ENCODE measurements at regions not wholly inside any gene's neighbourhood (a gene's known extent, or its start where the extent isn't known, plus 50 kb on each side); places are given as distances from the start of the nearest gene placed in this dataset.

- Histone ChIP-seq H3K4me1 (ENCODE audit: control extremely low read depth in 1 of 4, control insufficient read depth in 4 of 4, insufficient read depth in 4 of 4, low read length in 3 of 4) (no peaks in the 10 kb centered on the region), H3K36me3 (ENCODE audit: control insufficient read depth in 4 of 4, insufficient read depth in 4 of 4, low read length in 3 of 4) (no peaks in the 10 kb centered on the region), H3K9me3 (ENCODE audit: control extremely low read depth in 1 of 5, control insufficient read depth in 4 of 5, insufficient read depth in 2 of 5, low read depth in 1 of 5, low read length in 4 of 5) (no peaks in the 10 kb centered on the region), H3K27me3 (replicated peaks in 2 of 5; ENCODE audit: control insufficient read depth in 4 of 5, insufficient read depth in 5 of 5, low read length in 4 of 5) (no peaks in the 10 kb centered on the region), H3K27ac (ENCODE audit: insufficient read depth in 1 of 2, low read depth in 1 of 2, low read length in 2 of 2, poor library complexity in 1 of 2, severe bottlenecking in 2 of 2) (no peak overlapping the region), H3K4me3 (ENCODE audit: control insufficient read depth in 1 of 7, extremely low read depth in 1 of 7, insufficient read depth in 4 of 7, low read depth in 2 of 7, low read length in 6 of 7) (no peak overlapping the region)
- CTCF ChIA-PET: no interaction called here
- POLR2A ChIA-PET: no interaction called here
- WGBS (ENCODE audit: insufficient coverage): no CpG with 5 or more reads among the region's 1 CpG
- DNase-seq: no peak
Measured at GRCh38 chr4:43379016-43379415, 486.5 kb downstream of the GRXCR1 start.

GRCh38 chr4:43380093-43380492 is 487.6 kb downstream of the GRXCR1 start:
- H3K27me3 ChIP-seq (replicated peaks in 2 of 5; ENCODE audit: control insufficient read depth in 4 of 5, insufficient read depth in 5 of 5, low read length in 4 of 5): no peaks in the 10 kb centered on the region
- H3K4me1 ChIP-seq (ENCODE audit: control extremely low read depth in 1 of 4, control insufficient read depth in 4 of 4, insufficient read depth in 4 of 4, low read length in 3 of 4): no peaks in the 10 kb centered on the region
- DNase-seq: no peak
- ChIA-PET POLR2A (no interaction called here), CTCF (no interaction called here)
- H3K36me3 ChIP-seq (ENCODE audit: control insufficient read depth in 4 of 4, insufficient read depth in 4 of 4, low read length in 3 of 4): no peaks in the 10 kb centered on the region
- H3K4me3 ChIP-seq (ENCODE audit: control insufficient read depth in 1 of 7, extremely low read depth in 1 of 7, insufficient read depth in 4 of 7, low read depth in 2 of 7, low read length in 6 of 7): no peak overlapping the region
- no peaks in the 10 kb centered on the region for H3K9me3 ChIP-seq (ENCODE audit: control extremely low read depth in 1 of 5, control insufficient read depth in 4 of 5, insufficient read depth in 2 of 5, low read depth in 1 of 5, low read length in 4 of 5)
- no peak overlapping the region for H3K27ac ChIP-seq (ENCODE audit: insufficient read depth in 1 of 2, low read depth in 1 of 2, low read length in 2 of 2, poor library complexity in 1 of 2, severe bottlenecking in 2 of 2)
- WGBS (ENCODE audit: insufficient coverage): 88% methylated on average over 2 of the region's 2 CpGs

DNA sequence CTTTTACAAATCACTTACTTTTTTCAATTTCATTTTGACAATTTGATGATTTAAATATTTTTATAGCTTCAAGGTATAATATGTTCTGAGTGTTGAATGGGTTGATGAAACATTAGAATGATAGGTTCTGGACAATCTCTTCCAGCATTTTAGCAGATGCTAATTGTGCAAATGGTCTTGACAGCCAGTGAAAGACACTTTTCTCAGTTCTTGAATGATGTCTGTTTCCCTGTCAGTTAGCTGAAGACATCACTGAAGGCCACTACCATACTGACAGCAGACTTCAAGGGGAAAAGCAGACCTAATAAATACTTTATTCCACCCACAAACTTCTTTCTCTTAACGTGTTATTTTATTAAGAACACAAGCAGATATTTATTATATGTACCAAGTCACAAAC is 498.6 kb downstream of the GRXCR1 start:
- POLR2A ChIA-PET: no interaction called here
- Histone ChIP-seq H3K36me3 (ENCODE audit: control insufficient read depth in 4 of 4, insufficient read depth in 4 of 4, low read length in 3 of 4) (no peaks in the 10 kb centered on the region), H3K9me3 (ENCODE audit: control extremely low read depth in 1 of 5, control insufficient read depth in 4 of 5, insufficient read depth in 2 of 5, low read depth in 1 of 5, low read length in 4 of 5) (no peaks in the 10 kb centered on the region), H3K27me3 (replicated peaks in 2 of 5; ENCODE audit: control insufficient read depth in 4 of 5, insufficient read depth in 5 of 5, low read length in 4 of 5) (no peaks in the 10 kb centered on the region), H3K27ac (ENCODE audit: insufficient read depth in 1 of 2, low read depth in 1 of 2, low read length in 2 of 2, poor library complexity in 1 of 2, severe bottlenecking in 2 of 2) (no peak overlapping the region), H3K4me1 (ENCODE audit: control extremely low read depth in 1 of 4, control insufficient read depth in 4 of 4, insufficient read depth in 4 of 4, low read length in 3 of 4) (no peaks in the 10 kb centered on the region), H3K4me3 (ENCODE audit: control insufficient read depth in 1 of 7, extremely low read depth in 1 of 7, insufficient read depth in 4 of 7, low read depth in 2 of 7, low read length in 6 of 7) (no peak overlapping the region)
- CTCF ChIA-PET: no interaction called here
- DNase-seq: no peak
- no CpG with 5 or more reads among the region's 1 CpG for whole genome bisulfite sequencing (ENCODE audit: insufficient coverage)

DNA sequence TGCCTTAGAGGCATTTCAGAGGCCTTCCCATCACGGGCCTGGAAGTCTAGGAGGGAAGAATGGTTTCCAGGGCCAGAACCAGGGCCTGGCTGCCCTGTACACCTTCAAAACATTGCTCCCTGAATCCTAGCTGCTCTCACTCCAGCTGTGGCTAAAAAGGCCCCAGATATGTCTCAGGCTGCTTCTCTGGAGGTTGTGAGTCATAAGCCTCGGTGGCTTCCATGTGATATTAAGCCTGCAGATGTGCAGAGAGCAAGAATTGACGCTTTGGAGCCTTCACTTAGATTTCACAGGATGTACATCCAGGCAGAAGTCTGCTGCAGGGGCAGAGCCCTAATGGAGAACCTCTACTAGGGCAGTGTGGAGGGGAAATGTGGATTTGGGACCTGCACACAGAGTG is 502.5 kb downstream of the GRXCR1 start:
- 100% methylated on average over 3 of the region's 3 CpGs for whole genome bisulfite sequencing (ENCODE audit: insufficient coverage)
- no peak overlapping the region for H3K27ac ChIP-seq (ENCODE audit: insufficient read depth in 1 of 2, low read depth in 1 of 2, low read length in 2 of 2, poor library complexity in 1 of 2, severe bottlenecking in 2 of 2)
- no peaks in the 10 kb centered on the region for H3K4me1 ChIP-seq (ENCODE audit: control extremely low read depth in 1 of 4, control insufficient read depth in 4 of 4, insufficient read depth in 4 of 4, low read length in 3 of 4)

GRCh38 chr4:43399726-43400125 is 507.2 kb downstream of the GRXCR1 start:
- 90% methylated on average over 3 of the region's 3 CpGs for WGBS (ENCODE audit: insufficient coverage)
- Histone ChIP-seq H3K36me3 (ENCODE audit: control insufficient read depth in 4 of 4, insufficient read depth in 4 of 4, low read length in 3 of 4) (no peaks in the 10 kb centered on the region), H3K4me3 (ENCODE audit: control insufficient read depth in 1 of 7, extremely low read depth in 1 of 7, insufficient read depth in 4 of 7, low read depth in 2 of 7, low read length in 6 of 7) (no peak overlapping the region), H3K27ac (ENCODE audit: insufficient read depth in 1 of 2, low read depth in 1 of 2, low read length in 2 of 2, poor library complexity in 1 of 2, severe bottlenecking in 2 of 2) (no peak overlapping the region), H3K9me3 (ENCODE audit: control extremely low read depth in 1 of 5, control insufficient read depth in 4 of 5, insufficient read depth in 2 of 5, low read depth in 1 of 5, low read length in 4 of 5) (no peaks in the 10 kb centered on the region), H3K27me3 (replicated peaks in 2 of 5; ENCODE audit: control insufficient read depth in 4 of 5, insufficient read depth in 5 of 5, low read length in 4 of 5) (no peaks in the 10 kb centered on the region), H3K4me1 (ENCODE audit: control extremely low read depth in 1 of 4, control insufficient read depth in 4 of 4, insufficient read depth in 4 of 4, low read length in 3 of 4) (no peaks in the 10 kb centered on the region)
- POLR2A ChIA-PET: interaction anchor here (0.7 kb wide), 1 partner anchor 157 kb away, joined by 3 read pairs; no protein-coding TSS in a partner anchor
- DNase-seq: no peak
- CTCF ChIA-PET: no interaction called here

More for the DNA sequence above, 502.5 kb downstream of the GRXCR1 start:
- no peak for DNase-seq
- POLR2A ChIA-PET: no interaction called here
- H3K27me3 ChIP-seq (replicated peaks in 2 of 5; ENCODE audit: control insufficient read depth in 4 of 5, insufficient read depth in 5 of 5, low read length in 4 of 5): no peaks in the 10 kb centered on the region
- no peaks in the 10 kb centered on the region for H3K9me3 ChIP-seq (ENCODE audit: control extremely low read depth in 1 of 5, control insufficient read depth in 4 of 5, insufficient read depth in 2 of 5, low read depth in 1 of 5, low read length in 4 of 5)
- no peaks in the 10 kb centered on the region for H3K36me3 ChIP-seq (ENCODE audit: control insufficient read depth in 4 of 4, insufficient read depth in 4 of 4, low read length in 3 of 4)
- no peak overlapping the region for H3K4me3 ChIP-seq (ENCODE audit: control insufficient read depth in 1 of 7, extremely low read depth in 1 of 7, insufficient read depth in 4 of 7, low read depth in 2 of 7, low read length in 6 of 7)
- CTCF ChIA-PET: no interaction called here

- H3K4me3 ChIP-seq (ENCODE audit: control insufficient read depth in 1 of 7, extremely low read depth in 1 of 7, insufficient read depth in 4 of 7, low read depth in 2 of 7, low read length in 6 of 7): no peak overlapping the region
- no peak overlapping the region for H3K27ac ChIP-seq (ENCODE audit: insufficient read depth in 1 of 2, low read depth in 1 of 2, low read length in 2 of 2, poor library complexity in 1 of 2, severe bottlenecking in 2 of 2)
- POLR2A ChIA-PET: no interaction called here
- no peaks in the 10 kb centered on the region for H3K36me3 ChIP-seq (ENCODE audit: control insufficient read depth in 4 of 4, insufficient read depth in 4 of 4, low read length in 3 of 4)
- H3K9me3 ChIP-seq (ENCODE audit: control extremely low read depth in 1 of 5, control insufficient read depth in 4 of 5, insufficient read depth in 2 of 5, low read depth in 1 of 5, low read length in 4 of 5): peaks cover 0 to 9% (median 2%) of the 10 kb centered on the region in 5 experiments
- CTCF ChIA-PET: no interaction called here
- WGBS (ENCODE audit: insufficient coverage): 100% methylated on average over 1 of the region's 1 CpG
- H3K4me1 ChIP-seq (ENCODE audit: control extremely low read depth in 1 of 4, control insufficient read depth in 4 of 4, insufficient read depth in 4 of 4, low read length in 3 of 4): no peaks in the 10 kb centered on the region
- no peaks in the 10 kb centered on the region for H3K27me3 ChIP-seq (replicated peaks in 2 of 5; ENCODE audit: control insufficient read depth in 4 of 5, insufficient read depth in 5 of 5, low read length in 4 of 5)
- DNase-seq: no peak
Measured at GRCh38 chr4:43402393-43402792, 509.9 kb downstream of the GRXCR1 start.

- no peak for DNase-seq
- no peak overlapping the region for H3K27ac ChIP-seq (ENCODE audit: insufficient read depth in 1 of 2, low read depth in 1 of 2, low read length in 2 of 2, poor library complexity in 1 of 2, severe bottlenecking in 2 of 2)
- H3K4me3 ChIP-seq (ENCODE audit: control insufficient read depth in 1 of 7, extremely low read depth in 1 of 7, insufficient read depth in 4 of 7, low read depth in 2 of 7, low read length in 6 of 7): no peak overlapping the region
- ChIA-PET CTCF (no interaction called here), POLR2A (no interaction called here)
- no peaks in the 10 kb centered on the region for H3K27me3 ChIP-seq (replicated peaks in 2 of 5; ENCODE audit: control insufficient read depth in 4 of 5, insufficient read depth in 5 of 5, low read length in 4 of 5)
- no peaks in the 10 kb centered on the region for H3K36me3 ChIP-seq (ENCODE audit: control insufficient read depth in 4 of 4, insufficient read depth in 4 of 4, low read length in 3 of 4)
- peaks cover 0 to 15% (median 2%) of the 10 kb centered on the region in 5 experiments for H3K9me3 ChIP-seq (ENCODE audit: control extremely low read depth in 1 of 5, control insufficient read depth in 4 of 5, insufficient read depth in 2 of 5, low read depth in 1 of 5, low read length in 4 of 5)
- H3K4me1 ChIP-seq (ENCODE audit: control extremely low read depth in 1 of 4, control insufficient read depth in 4 of 4, insufficient read depth in 4 of 4, low read length in 3 of 4): no peaks in the 10 kb centered on the region
- WGBS (ENCODE audit: insufficient coverage): 100% methylated on average over 2 of the region's 9 CpGs
Measured at GRCh38 chr4:43410636-43411035, 518.1 kb downstream of the GRXCR1 start.
